Inflammatory macrophage treated with lipopolysaccharide for 4 hours (primary cell): ENCODE measurements at regions not wholly inside any gene's neighbourhood (a gene's known extent, or its start where the extent isn't known, plus 50 kb on each side); places are given as distances from the start of the nearest gene placed in this dataset.

Experiments used
- DNase-seq: peaks from one replicate; pipeline ENCODE4 v3.0.0-alpha.2; 2020

- DNase-seq = no peak
Measured at GRCh38 chr11:64458997-64459396, 96.7 kb upstream of the SLC22A11 start.

GRCh38 chr11:64459609-64460008 is 96.1 kb upstream of the SLC22A11 start:
- DNase-seq = no peak

GRCh38 chr11:64461081-64461480 is 94.7 kb upstream of the SLC22A11 start:
- DNase-seq = no peak

GRCh38 chr11:64466115-64466718 is 89.5 kb upstream of the SLC22A11 start:
- no peak for DNase-seq

GRCh38 chr11:64469288-64469687 is 86.5 kb upstream of the SLC22A11 start:
- no peak for DNase-seq

- DNase-seq = no peak
Measured at GRCh38 chr11:64472593-64473455, 82.9 kb upstream of the SLC22A11 start.

- DNase-seq = no peak
Measured at GRCh38 chr11:64474680-64475079, 81.1 kb upstream of the SLC22A11 start.

- no peak for DNase-seq
Measured at GRCh38 chr11:64475145-64475544, 80.6 kb upstream of the SLC22A11 start.

GRCh38 chr11:64476881-64477280 is 78.9 kb upstream of the SLC22A11 start:
- no peak for DNase-seq

- DNase-seq = no peak
Measured at GRCh38 chr11:64477675-64478074, 78.1 kb upstream of the SLC22A11 start.

- no peak for DNase-seq
Measured at GRCh38 chr11:64482588-64482987, 73.2 kb upstream of the SLC22A11 start.

GRCh38 chr11:64484191-64485022 is 71.3 kb upstream of the SLC22A11 start:
- no peak for DNase-seq

- DNase-seq = no peak
Measured at GRCh38 chr11:64485074-64485473, 70.7 kb upstream of the SLC22A11 start.

GRCh38 chr11:64489831-64490441 is 65.8 kb upstream of the SLC22A11 start:
- peak; percentile 60 for DNase-seq

- no peak for DNase-seq
Measured at GRCh38 chr11:64490562-64491216, 65.1 kb upstream of the SLC22A11 start.

GRCh38 chr11:64492561-64492960 is 63.2 kb upstream of the SLC22A11 start:
- peak; percentile 85 for DNase-seq

GRCh38 chr11:64498136-64498535 is 57.6 kb upstream of the SLC22A11 start:
- peak; percentile 78 for DNase-seq

- DNase-seq = no peak
Measured at GRCh38 chr11:64499261-64500004, 56.3 kb upstream of the SLC22A11 start.

GRCh38 chr11:64500176-64501013 is 55.3 kb upstream of the SLC22A11 start:
- DNase-seq = peak; percentile 8

- DNase-seq = no peak
Measured at GRCh38 chr11:64501500-64502427, 54.0 kb upstream of the SLC22A11 start.
